Glomerular visceral epithelial cell (primary cell): ENCODE measurements at regions not wholly inside any gene's neighbourhood (a gene's known extent, or its start where the extent isn't known, plus 50 kb on each side); places are given as distances from the start of the nearest gene placed in this dataset.
"Not testable (repeated sequence)": the region's sequence is repeated elsewhere in the genome, so short reads cannot be mapped to it uniquely, and the experiment has no call there.

Source experiments
- DNase-seq: peaks from one replicate; pipeline ENCODE4 v3.0.0-alpha.2; 2016; ENCODE audit errors: extremely low spot score

DNA sequence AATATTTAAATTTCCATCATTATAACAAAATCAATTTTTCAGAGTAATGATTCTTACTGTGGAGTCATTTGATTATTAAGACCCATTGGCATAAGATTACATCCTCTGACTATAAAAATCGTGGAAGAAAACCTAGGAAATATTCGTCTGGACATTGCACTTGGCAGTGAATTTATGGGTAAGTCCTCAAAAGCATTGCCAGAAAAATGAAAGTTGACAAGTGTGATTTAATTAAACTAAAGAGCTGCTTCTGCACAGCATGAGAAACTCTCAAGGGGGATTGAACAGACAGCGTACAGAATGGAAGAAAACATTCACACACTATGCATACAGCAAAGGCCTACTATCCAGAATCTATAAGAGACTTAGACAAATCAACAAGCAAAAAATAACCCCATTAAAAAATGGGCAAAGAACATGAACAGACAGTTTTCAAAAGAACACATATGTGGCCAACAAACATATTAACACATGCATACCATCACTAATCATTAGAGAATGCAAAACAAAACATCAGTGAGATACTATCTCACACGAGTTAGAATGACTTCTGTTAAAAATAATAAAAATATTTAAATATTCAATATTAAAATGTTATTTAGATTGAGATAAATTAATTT lies 111.4 kb downstream of the CCDC74A start:
- not testable (repeated sequence) for DNase-seq

DNA sequence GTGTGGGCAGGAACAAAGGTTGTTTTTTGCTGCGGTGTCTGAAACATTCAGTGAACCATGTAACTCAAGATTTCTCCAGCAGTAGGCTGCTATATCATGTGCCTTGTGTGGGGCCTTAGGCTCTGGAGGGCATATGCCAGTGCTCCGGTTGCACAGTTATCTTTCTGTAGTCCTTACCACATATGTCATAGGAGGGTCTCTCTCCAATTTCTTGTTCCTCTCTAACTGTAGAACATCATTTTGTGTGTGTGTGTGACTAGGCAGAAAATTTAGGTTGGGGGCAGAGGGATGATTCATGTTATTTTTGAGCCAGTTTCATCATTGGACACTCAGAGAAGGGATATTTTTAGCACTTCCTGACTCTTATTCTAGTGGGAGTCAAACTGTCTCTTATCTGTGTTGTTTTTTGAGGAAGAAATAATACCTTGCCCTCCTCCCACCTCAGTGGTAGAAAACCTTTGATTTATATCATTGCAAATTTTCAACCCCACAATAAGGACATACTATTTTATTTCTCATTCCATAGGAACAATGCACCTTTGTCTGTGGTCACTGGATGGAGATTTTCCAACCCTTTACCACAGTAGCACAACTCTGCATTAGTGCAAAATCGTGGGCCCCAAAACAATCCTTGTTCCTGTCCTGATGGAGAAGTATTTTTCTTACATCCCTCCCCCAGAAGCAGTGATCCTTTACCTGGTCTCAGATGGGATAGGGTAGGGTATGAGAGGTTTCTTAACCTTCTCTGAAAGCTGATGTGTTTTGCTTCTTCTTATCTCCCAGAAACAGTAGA lies 113.9 kb downstream of the CCDC74A start:
- DNase-seq: no peak

DNA sequence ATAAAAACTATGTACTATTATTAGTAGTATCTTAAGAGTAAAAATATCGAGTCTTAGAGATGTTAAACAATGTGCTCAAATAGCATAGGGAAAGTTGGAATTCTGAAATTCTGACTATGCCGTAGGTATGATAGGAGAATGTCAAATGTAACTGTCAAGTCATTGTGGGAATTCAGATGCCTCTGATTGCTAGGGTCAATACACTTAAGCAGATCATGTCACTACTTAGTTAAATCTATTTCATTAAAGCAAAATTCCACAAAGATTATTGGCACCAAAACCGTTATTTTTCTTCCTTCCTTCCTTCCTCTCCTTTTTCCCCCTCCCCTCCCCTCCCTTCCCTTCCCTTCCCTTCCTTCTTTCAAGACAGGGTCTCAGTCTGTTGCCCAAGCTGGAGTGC lies 115.5 kb downstream of the CCDC74A start:
- DNase-seq: not testable (repeated sequence)

DNA sequence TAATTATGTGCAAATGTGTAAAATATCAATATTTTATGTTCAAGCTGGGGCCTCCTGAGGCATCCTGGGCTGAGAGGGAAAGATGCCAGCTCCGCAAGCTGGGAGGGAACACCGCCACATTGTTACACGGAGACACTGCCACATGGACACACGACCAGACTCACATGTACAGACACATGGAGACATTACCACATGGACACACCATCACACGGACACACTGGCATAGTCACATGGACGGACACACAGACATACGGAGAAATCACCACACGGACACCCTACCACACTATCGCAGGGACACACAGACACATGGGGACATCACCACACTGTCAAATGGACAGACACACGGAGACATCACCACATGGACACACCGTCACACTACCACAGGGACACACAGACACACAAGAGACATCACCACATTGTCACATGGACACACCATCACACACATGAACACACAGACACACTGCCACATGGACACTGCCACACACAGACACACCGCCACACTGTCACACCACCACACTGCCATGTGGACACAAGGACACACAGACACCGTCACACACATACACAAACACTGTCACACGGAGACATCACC lies 117.6 kb downstream of the CCDC74A start:
- DNase-seq: no peak

DNA sequence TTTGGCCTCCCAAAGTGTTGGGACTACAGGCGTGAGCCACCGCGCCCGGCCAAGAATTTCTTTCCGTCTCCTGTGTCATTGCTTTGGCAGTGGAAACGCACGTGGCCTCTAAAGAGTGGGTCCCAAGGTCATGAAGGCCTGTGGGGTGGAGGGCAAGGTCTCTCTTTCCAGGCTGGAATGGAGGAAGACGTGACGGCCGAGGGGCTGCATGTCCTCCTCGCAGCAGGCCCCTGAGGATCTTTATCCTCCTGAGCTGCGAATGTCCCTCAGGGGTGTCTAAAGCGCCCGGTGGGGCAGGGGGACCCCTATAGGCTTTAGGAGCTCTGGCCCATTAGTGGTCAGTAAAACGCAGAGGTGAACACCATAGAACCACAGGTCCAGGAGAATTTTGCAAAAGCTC lies 118.5 kb downstream of the CCDC74A start:
- not testable (repeated sequence) for DNase-seq

DNA sequence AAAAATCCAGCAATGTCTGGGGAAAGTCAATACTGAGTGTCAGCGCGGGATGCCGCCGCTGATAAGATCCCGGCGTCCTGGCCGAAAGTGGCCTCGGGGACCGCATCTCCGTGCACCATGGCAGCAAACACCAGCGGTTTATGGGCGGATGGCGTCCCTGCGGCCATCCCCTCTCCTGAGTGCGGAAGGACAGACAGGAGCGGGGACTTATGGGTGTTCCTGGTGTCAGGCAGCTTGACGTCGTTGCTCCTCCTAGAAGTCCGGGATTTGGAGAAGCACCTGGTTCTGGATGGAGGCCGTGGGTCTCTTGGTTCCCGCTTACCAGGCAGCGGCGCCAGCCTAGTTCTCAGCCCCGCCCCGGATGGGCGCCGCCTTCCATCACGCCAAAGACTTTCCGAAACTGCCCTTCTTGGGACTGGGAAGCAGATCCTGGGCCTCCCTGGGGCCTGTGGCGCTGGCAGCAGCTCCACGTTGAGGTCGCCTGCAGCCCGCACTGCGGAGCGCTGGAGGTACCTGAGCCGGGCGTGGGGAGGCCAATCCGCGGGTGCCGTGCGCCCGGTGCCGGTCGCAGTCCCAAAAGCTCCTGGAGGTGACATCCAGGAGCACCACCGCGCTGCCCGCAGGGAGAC lies 119.1 kb downstream of the CCDC74A start:
- no peak for DNase-seq

DNA sequence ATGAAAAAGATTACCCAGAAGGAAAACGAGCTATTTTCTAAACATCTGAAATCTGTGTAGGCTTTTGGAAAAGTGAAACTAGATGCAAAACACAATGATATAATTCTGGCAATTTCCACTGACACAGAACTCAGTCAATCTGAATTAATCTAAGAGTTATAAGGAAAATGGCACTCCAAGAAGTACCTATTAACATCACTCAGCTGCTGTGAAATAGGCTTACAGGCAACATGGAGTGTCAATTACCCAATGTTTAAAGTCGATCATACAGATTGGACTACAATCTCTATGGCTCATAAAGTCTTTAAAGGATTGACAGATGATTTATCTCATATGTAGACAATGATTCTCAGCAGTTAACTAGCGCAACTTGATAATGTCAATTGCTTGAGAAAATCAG lies 120.9 kb downstream of the CCDC74A start:
- DNase-seq: not testable (repeated sequence)

DNA sequence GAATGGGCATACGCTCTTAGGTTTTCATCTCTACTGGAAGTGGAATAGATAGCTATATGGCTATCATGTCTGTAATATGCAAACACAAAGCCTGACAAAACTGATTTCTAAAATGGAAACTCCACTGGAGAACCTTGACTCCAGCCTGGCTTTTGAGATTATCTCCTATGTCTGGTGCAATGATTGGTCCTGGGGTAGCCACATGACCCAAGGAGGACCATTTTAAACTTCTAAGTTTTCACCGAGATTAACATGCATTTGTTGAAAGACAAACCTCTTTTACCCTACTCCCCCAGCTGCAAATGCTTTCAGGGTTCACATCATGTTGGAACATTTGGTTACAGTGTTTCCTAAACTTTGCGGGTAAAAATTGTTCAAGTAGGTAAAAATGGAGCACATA lies 124.6 kb downstream of the CCDC74A start:
- DNase-seq: not testable (repeated sequence)

DNA sequence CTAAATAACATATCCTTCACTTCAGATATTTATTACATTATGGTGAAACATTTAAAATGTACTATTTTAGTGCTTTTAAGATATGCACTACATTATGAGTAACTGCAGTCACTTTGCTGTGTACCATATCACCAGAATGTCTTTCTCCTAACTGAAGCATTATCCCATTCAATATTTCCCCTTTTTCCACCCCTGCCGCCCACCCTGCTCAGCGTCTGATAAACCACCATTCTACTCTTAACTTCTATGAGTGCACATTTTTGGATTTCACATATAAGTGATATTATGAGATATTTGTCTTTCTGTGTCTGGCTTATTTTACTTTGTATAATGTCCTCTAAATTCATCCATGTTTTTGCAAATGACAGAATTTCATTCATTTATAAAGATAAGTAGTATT lies 126.4 kb downstream of the CCDC74A start:
- DNase-seq: not testable (repeated sequence)

DNA sequence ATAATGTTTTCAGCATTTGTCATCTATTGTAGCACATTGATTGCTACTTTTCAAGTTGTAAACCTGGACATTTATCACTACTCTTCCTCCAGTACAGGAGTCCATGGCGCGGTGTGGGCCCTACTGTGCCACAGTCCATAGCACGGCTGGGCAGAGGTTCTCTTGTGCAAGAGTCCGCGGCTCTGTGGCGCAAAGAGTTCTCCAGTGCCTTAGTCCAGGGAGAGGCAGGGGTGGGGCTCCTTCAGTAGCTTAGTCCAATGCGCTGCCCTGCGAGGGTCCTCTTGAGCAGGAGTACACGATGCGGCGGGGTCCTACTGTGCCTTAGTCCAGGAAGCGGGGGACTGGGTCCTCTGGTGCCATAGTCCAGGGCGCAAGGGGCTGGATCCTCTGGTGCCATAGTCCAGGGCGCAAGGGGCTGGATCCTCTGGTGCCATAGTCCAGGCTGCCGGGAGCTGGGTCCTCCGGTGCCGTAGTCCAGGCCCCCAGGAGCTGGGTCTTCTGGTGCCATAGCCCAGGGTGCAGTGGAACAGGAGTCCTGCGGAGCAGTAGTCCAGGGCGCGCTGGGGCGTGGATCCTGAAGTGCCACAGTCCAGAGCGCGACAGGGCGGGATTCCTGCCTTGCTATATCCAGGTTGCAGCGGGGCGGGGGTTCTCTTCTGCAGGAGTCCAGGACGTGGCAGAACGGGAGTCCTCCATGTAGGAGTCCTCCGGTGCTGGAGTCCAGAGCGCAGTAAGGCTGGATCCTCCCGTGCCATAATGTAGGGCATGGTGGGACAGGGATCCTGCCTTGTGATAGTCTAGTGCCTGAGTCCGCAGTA lies 129.3 kb downstream of the CCDC74A start:
- no peak for DNase-seq

DNA sequence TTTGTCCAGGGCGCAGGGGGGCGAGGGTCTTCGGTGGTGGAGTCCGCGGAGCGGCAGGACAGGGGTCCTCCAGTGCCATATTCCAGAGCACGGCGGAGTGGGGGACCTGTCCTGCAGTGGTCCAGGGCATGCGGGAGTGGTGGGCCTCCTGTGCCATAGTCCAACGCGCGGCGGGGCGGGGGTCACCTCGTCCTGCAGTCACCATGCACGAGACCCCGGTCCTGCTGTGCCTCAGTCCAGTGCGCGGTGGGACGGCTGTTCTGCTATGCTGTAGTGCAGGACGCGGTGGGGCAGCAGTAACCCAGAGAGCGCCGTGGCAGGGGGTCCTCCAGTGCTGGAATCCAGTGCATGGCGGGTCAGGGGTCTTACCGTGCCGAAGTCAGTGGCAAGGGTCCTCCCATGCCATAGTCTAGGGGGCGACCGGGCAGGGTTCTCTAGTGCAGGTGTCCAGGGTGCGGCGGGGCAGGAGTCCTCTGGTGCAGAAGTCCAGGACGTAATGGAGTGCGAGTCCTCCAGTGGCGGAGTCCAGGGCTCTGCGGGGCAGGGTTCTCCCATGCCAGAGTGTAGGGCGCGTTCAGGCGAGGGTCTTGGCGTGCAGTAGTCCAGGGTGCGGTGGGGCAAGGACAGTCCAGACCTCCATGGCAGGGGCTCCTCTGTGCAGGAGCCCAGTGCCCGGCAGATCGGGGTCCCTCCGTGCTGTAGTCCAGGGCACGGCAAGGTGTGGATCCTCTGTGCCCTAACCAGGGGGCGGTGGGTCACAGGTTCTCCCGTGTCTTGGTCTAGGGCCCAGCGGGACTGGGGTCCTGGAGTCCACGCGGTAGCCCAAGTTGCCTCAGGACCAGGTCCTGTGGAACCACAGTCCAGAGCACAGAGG lies 130.4 kb downstream of the CCDC74A start:
- no peak for DNase-seq

DNA sequence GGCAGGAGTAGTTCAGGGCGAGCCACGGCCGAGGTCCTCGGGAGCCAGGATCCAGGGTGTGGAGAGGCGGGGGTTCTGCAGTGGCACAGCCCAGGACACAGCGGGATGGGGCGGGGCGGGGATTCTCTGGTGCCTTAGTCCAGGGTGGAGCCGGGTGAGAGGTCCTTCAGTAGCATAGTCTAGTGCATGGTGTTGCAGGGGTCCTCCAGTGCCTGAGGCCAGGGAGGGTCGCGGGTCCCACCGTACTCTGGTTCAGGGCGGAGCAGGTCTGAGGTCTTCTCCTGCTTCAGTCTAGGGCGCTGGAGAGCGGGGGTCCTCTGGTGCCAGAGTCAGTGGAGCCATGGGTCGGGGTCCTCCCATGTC lies 131.1 kb downstream of the CCDC74A start:
- no peak for DNase-seq

DNA sequence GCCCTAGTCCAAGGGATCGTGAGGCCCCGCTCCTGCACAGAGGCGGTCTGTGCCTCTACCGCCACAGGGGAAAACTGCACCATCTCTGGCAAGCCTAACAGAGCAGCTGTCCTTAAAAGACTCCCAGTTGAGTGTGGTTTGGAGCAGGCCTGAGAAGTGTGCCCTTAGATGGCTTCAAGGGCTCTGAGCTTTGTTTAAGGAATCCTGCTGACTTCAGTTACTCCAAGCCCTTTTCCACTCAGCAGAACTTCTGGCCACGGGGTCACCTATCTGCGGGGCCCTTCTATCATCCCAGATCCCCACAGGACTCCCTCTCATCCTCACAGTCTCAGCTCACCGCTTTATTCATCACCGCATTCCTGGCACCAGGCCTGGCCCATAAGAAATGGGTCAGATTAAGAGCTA lies 131.5 kb downstream of the CCDC74A start:
- DNase-seq: no peak

DNA sequence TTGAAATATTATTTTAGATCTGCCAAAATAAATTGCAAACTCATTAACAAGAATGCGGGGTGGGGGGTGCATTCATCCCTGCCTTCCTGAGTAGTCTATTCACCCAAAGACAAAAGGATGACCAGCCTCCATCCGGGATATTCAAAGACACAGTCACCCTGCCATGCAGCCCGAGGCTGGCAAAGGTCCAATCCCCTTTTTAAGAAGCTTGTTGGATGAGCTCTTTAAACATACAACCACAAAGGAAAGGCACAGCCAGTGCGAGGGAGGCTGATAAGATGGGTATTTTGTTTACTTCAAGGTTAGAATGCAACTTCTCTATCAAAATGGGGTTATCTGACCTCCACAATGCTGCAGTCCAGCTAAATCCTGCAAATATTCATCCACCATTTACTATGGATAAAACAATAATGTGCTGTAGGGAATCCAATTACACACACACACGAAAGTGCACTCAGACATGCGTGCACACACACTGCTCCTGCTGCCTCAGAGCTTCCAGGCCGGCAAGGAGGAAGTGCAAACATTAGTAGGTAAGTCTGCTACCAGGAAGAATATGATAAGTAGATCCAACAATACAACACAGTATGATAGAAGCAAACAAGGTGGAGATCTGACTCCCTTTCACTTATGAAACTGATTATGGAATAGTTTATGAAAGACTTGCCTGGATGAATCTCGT lies 133.6 kb downstream of the CCDC74A start:
- not testable (repeated sequence) for DNase-seq

DNA sequence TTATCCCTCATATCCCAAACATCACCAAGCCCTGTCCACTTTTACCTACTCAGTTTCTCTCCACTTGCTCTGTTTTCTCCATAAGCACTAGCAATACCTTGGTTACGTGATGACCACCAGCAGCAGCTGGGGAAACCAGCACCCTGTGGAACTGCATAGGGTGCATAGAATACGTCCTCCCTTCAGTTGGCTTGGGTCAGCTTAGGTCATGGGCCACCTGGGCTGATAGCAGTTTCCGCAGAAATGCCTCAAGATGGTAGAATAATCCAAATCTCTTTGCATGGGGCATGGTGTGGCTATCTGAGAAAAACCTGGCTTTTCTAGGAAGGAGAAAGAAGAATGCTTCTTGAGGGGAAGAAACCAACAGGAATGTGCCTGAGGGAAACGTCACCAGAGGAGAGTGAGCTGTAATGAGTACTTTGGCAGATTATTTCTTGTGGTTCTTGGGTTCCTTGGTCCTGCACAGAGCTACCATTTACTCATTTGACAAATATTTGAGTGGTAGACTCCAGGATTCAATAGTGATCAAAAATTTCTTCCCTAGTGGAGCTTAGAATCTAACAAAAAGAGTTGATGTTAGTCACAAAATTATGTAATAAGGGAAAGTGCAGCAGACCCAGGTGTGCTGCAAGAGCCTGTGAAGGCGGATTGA lies 134.3 kb downstream of the CCDC74A start:
- peak; percentile 25 for DNase-seq

DNA sequence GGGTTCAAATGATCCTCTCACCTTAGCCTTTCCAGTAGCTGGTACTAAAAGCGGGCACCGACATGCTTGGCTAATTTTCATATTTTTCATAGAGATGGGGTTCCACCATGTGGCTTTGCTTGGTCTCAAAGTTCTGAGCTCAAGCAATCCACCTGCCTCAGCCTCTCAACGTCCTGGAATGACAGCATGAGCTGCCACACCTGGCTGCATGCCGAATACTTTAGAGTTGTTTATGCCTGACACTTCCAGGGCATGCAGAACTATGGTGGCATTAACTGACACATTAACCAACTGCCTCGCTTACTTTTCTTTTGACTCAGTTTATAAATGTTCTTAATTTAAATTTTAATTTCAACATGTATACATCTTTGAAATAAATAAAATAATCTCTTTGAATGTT lies 135.8 kb downstream of the CCDC74A start:
- not testable (repeated sequence) for DNase-seq

DNA sequence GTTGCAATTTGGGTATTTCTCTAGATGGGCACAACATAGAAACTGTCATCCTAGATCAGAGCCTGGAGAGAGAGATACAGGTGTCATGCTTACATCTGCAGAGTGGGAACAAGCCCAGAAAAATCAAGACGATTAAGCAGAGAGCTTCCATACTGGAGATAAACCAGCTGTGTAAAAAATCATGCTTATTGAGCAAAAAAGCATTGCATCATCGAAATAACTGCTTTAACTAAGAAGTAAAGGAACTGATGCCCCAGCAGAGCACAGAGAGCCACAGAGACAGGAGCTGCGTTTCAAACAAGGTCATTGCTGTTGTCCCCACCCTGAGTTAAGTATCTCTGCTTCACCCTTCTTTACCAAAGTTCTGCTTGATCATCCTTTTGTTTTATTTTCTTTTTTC lies 138.0 kb downstream of the CCDC74A start:
- DNase-seq: not testable (repeated sequence)

DNA sequence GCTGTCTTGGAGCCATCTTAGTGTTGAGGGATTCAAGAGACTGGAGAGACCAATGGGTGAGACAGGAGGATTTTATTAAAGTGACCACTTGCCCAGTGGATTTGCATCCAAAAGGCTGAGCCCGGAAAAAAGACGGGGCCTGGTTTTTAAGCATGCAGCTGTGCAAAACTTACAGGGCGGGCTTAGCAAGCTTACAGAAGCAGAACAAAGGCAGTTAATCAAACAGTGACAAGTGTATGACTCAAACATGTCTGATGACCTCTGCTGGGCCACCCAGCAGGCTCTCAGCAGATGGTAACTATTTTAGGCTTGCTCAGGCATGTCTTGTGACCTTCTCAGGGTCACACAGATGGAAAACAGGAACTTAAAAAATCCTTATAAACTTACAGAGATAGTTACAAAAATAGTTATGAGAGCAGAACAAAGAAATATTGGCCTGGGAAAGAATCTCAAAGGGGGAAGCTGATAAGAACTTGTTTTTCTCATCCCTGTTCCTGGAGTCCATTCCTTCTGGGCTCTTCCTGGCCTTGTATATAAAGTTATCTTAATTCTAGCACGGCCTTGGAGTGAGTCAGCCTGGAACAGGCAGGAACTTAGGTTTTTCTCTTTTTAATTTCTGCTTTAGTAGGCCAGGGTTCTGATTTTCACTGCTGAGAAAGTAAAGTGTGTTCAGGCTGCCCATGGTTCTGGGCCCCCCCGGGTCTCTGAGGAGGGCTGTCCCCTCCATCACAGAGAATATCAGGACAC lies 141.3 kb downstream of the CCDC74A start:
- peak; percentile 79 for DNase-seq
